Fibroblast of skin of left quadriceps (primary cell): ENCODE measurements at regions not wholly inside any gene's neighbourhood (a gene's known extent, or its start where the extent isn't known, plus 50 kb on each side); places are given as distances from the start of the nearest gene placed in this dataset.
"Not testable (repeated sequence)": the region's sequence is repeated elsewhere in the genome, so short reads cannot be mapped to it uniquely, and the experiment has no call there.

Experiments used
- DNase-seq, 2 experiments: peaks; one replicate each; pipeline ENCODE4 v3.0.0-alpha.2; 2013; ENCODE audit warnings: low read depth in 2 of 2

GRCh38 chr1:30207962-30208361, 515.4 kb downstream of the MATN1 start:
- not testable (repeated sequence) for DNase-seq

GRCh38 chr1:30206631-30207030, 516.8 kb downstream of the MATN1 start:
- DNase-seq, result not testable (repeated sequence)

- not testable (repeated sequence) for DNase-seq
These were observed 518.5 kb downstream of the MATN1 start for GRCh38 chr1:30204916-30205315.

GRCh38 chr1:30201015-30201414, 522.4 kb downstream of the MATN1 start:
- no peak for DNase-seq

- DNase-seq, result no peak
These were observed 523.2 kb downstream of the MATN1 start for GRCh38 chr1:30200161-30200560.

GRCh38 chr1:30199563-30199962, 523.8 kb downstream of the MATN1 start:
- DNase-seq, result no peak

GRCh38 chr1:30198795-30199403, 524.5 kb downstream of the MATN1 start:
- DNase-seq, result no peak

- DNase-seq, result no peak
These were observed 525.0 kb downstream of the MATN1 start for GRCh38 chr1:30198451-30198760.

- DNase-seq, result no peak
These were observed 525.5 kb downstream of the MATN1 start for GRCh38 chr1:30197639-30198450.

- no peak for DNase-seq
These were observed 526.3 kb downstream of the MATN1 start for GRCh38 chr1:30196872-30197638.

GRCh38 chr1:30196457-30196856, 526.9 kb downstream of the MATN1 start:
- DNase-seq, result no peak

- no peak for DNase-seq
These were observed 527.8 kb downstream of the MATN1 start for GRCh38 chr1:30195424-30196134.

- no peak for DNase-seq
These were observed 528.5 kb downstream of the MATN1 start for GRCh38 chr1:30194741-30195423.

GRCh38 chr1:30194046-30194619, 529.3 kb downstream of the MATN1 start:
- no peak for DNase-seq

GRCh38 chr1:30192969-30193630, 530.3 kb downstream of the MATN1 start:
- no peak for DNase-seq

- peak; percentile 12 to 13 for DNase-seq
These were observed 532.2 kb downstream of the MATN1 start for GRCh38 chr1:30191154-30191702.

GRCh38 chr1:30190511-30191153, 532.8 kb downstream of the MATN1 start:
- DNase-seq, result no peak

GRCh38 chr1:30189818-30190500, 533.4 kb downstream of the MATN1 start:
- no peak for DNase-seq

- no peak for DNase-seq
These were observed 534.4 kb downstream of the MATN1 start for GRCh38 chr1:30188999-30189398.
